ENCODE measurements at regions not wholly inside any gene's neighbourhood (a gene's known extent, or its start where the extent isn't known, plus 50 kb on each side); places are given as distances from the start of the nearest gene placed in this dataset.

DNA sequence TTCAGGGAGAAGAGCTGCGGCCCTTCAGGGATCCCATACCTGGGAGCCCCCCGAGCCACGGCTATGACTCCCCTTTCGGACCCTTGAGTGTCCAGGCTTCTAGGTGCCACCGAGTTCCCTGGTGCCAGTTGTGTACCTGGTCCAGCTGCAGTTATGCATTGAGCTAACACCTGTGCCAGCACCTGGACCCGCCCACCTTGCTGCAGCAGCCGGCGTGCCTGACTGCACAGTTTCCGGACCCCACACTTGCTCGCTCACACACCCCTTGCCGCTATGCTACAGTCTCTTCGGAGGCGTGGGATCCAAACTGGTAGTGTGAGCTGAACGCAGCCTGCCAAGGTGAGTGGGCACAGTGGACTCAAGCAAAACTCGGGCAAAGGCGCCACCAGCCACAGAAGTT lies 284.5 kb upstream of the ROBO1 start:
- no peaks in the 10 kb centered on the region for H3K36me3 ChIP-seq
- H3K4me3 ChIP-seq, result no peak overlapping the region
- no peaks in the 10 kb centered on the region for H3K27me3 ChIP-seq
- ATAC-seq (no peak), DNase-seq (peak in 1 of 4 donors; percentile 50)
- intact Hi-C loops (cut with DNase I), result no loop called here
- peaks cover 0 to 3% of the 10 kb centered on the region in 2 donors for H3K9me3 ChIP-seq
- TF ChIP-seq, protein P1, sequence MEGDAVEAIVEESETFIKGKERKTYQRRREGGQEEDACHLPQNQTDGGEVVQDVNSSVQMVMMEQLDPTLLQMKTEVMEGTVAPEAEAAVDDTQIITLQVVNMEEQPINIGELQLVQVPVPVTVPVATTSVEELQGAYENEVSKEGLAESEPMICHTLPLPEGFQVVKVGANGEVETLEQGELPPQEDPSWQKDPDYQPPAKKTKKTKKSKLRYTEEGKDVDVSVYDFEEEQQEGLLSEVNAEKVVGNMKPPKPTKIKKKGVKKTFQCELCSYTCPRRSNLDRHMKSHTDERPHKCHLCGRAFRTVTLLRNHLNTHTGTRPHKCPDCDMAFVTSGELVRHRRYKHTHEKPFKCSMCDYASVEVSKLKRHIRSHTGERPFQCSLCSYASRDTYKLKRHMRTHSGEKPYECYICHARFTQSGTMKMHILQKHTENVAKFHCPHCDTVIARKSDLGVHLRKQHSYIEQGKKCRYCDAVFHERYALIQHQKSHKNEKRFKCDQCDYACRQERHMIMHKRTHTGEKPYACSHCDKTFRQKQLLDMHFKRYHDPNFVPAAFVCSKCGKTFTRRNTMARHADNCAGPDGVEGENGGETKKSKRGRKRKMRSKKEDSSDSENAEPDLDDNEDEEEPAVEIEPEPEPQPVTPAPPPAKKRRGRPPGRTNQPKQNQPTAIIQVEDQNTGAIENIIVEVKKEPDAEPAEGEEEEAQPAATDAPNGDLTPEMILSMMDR (IDR thresholded peaks at IDR 0.05), result no peak
- H3K27ac ChIP-seq, result no peak overlapping the region
- H3K4me1 ChIP-seq, result no peaks in the 10 kb centered on the region

DNA sequence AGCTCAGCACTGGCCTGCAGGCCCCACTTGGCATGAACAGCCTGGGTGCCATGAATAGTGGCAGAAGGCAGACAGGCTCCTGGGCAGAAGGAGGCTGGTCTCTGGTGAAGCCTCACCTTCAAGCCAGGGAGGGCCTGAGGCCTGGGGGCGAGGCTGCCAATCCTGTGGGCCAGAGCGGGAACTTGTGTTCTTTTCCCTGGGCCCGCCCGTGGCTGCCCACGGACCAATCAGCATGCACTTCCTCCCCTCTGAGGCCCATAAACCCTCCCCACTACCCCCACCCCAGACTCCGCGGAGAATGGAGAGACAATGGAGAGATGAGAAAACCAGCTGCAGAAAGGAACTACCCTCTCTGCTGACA lies 283.8 kb upstream of the ROBO1 start:
- no peak overlapping the region for H3K27ac ChIP-seq
- ATAC-seq (no peak), DNase-seq (peak in 1 of 4 donors; percentile 65)
- no peaks in the 10 kb centered on the region for H3K36me3 ChIP-seq
- TF ChIP-seq, protein P1 (IDR thresholded peaks at IDR 0.05), result no peak
- intact Hi-C loops (cut with DNase I), result no loop called here
- H3K27me3 ChIP-seq, result no peaks in the 10 kb centered on the region
- H3K4me3 ChIP-seq, result no peak overlapping the region
- no peaks in the 10 kb centered on the region for H3K4me1 ChIP-seq
- H3K9me3 ChIP-seq, result peaks cover 0 to 3% of the 10 kb centered on the region in 2 donors

DNA sequence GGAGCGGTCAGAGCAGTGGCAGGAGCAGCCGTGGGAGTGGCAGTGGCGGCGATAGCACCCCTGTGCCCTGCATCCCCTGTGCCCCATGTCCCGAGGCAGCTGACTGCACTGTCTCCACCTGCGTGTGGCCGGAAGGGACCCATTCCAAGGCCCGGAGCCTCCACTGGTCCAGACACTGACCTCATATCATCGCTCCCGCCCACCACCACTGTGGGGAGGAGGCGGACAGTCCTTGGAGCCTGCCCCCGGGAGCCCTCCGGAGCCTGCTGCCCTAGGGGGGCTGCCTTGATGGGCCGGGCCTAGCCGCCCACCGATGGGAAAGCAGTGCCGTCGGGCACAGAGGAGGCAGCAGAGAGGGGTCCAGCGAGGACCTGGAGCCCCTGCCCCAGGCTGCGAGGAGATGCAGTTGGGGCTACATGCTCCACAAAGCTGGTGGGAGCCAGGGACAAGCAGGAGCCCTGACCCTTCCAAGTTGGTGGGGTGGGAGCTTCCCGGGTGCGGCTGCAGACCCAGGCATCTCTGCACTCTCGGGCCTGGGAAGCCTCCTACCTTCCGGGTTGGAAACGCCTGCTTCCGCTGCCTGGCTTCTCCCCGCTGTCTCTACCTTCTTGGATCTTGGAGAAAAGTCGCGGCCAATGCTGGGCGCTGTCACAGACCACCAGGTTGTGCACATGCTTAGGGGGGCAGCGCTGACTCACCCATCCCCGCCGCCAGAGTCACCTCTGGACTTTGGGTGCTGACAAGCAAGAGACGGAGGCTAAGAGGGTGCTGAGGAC lies 283.2 kb upstream of the ROBO1 start:
- ATAC-seq, result no peak

DNA sequence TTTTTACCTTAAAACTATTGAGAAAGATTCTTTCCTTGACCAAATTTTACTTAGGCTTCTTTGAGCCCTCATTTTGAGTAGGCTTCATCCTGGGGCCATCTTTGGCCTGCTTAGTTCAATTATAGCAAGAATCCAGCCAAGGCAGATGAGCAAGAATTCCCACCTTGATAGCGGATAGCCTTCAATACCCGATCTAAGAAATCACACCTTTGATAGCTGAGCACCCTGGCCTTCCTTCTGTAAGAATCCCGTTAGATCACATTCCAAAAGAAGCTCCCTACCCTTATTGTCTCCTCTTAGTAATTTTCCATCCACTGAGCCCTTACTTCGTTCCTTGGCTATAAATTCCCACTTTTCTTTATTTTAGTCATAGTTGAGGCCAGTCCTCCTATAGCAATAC lies 275.4 kb upstream of the ROBO1 start:
- intact Hi-C loops (cut with DNase I), result no loop called here
- Histone ChIP-seq H3K27me3 (no peaks in the 10 kb centered on the region), H3K36me3 (no peaks in the 10 kb centered on the region), H3K27ac (no peak overlapping the region), H3K4me1 (no peaks in the 10 kb centered on the region), H3K4me3 (no peak overlapping the region), H3K9me3 (peaks cover 0 to 2% of the 10 kb centered on the region in 2 donors)
- no peak for ATAC-seq
- TF ChIP-seq, protein P1 (IDR thresholded peaks at IDR 0.05), result no peak
- no peak for DNase-seq

More for the DNA sequence above, 283.2 kb upstream of the ROBO1 start:
- Histone ChIP-seq H3K27me3 (no peaks in the 10 kb centered on the region), H3K36me3 (no peaks in the 10 kb centered on the region), H3K4me1 (no peaks in the 10 kb centered on the region), H3K27ac (no peak overlapping the region), H3K4me3 (no peak overlapping the region), H3K9me3 (peaks cover 0 to 3% of the 10 kb centered on the region in 2 donors)
- intact Hi-C loops (cut with DNase I), result no loop called here
- TF ChIP-seq, protein P1 (IDR thresholded peaks at IDR 0.05), result no peak
- peak in 1 of 4 donors; percentile 76 for DNase-seq

DNA sequence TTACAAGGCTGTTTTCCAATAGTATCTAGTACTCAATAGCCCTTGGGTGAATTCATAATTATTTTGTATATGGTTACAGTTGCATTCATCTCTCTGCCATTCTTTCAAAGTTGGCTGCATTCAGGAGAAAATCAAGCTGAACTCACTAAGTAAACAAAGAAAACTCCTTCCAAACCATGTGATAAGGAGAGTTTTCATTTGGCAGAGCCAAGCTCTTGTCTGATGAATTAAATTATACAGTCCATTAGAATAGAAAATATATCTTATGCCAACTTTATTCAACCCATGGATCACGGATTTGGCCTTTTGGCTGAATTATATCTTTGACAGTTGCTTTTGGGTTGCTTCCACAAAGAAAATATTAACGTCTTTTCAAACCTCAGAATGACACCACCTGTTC lies 272.3 kb upstream of the ROBO1 start:
- TF ChIP-seq, protein P1 (IDR thresholded peaks at IDR 0.05), result no peak
- intact Hi-C loops (cut with DNase I), result no loop called here
- Histone ChIP-seq H3K4me3 (no peak overlapping the region), H3K27ac (no peak overlapping the region), H3K9me3 (peaks cover 0 to 2% of the 10 kb centered on the region in 2 donors), H3K4me1 (no peaks in the 10 kb centered on the region), H3K27me3 (no peaks in the 10 kb centered on the region), H3K36me3 (no peaks in the 10 kb centered on the region)
- DNase-seq, result no peak
- ATAC-seq, result no peak
